Mesothelial cell of epicardium (in vitro differentiated cells): ENCODE measurements at regions not wholly inside any gene's neighbourhood (a gene's known extent, or its start where the extent isn't known, plus 50 kb on each side); places are given as distances from the start of the nearest gene placed in this dataset.
A peak's percentile ranks its signal among the peaks of the same experiment; 100 is the strongest.

Experiments used
- DNase-seq, 2 experiments: peaks; one replicate each; pipeline ENCODE4 v3.0.0; 2021; ENCODE audit warnings: low spot score in 2 of 2; ENCODE audit not compliant: unreplicated experiment in 2 of 2
- H3K27ac Mint-ChIP-seq: 2 replicates; pipeline ENCODE4 v1.8.0; 2021; ENCODE audit warnings: mixed read lengths
- H3K27me3 Mint-ChIP-seq: 2 replicates; pipeline ENCODE4 v1.8.0; 2021; ENCODE audit warnings: low read depth, mixed read lengths
- H3K36me3 Mint-ChIP-seq: 2 replicates; pipeline ENCODE4 v1.8.0; 2021; ENCODE audit warnings: mixed read lengths
- H3K4me1 Mint-ChIP-seq: 2 replicates; pipeline ENCODE4 v1.8.0; 2021; ENCODE audit warnings: mixed read lengths
- H3K4me3 Mint-ChIP-seq: 2 replicates; pipeline ENCODE4 v1.8.0; 2021; ENCODE audit warnings: mild to moderate bottlenecking, moderate library complexity, mixed read lengths
- H3K9me3 Mint-ChIP-seq: 2 replicates; pipeline ENCODE4 v1.8.0; 2021; ENCODE audit warnings: mixed read lengths
- CTCF ChIP-seq: fragments of 200-600 bp; sonication (generic); IDR thresholded peaks from one replicate; pipeline ENCODE4 v1.5.0; 2021; ENCODE audit warnings: antibody characterized with exemption; ENCODE audit not compliant: unreplicated experiment

- no peaks in the 10 kb centered on the region for H3K27me3 Mint-ChIP-seq
- no peak overlapping the region for H3K4me3 Mint-ChIP-seq
- no peak for TF ChIP-seq CTCF
- peaks cover 20% of the 10 kb centered on the region for H3K4me1 Mint-ChIP-seq
- H3K9me3 Mint-ChIP-seq, result no peaks in the 10 kb centered on the region
- H3K36me3 Mint-ChIP-seq, result no peaks in the 10 kb centered on the region
- H3K27ac Mint-ChIP-seq, result no peak overlapping the region
- DNase-seq, result no peak
Observed at GRCh38 chr1:184152434-184152898, 100.9 kb downstream of the TSEN15 start.

- no peak overlapping the region for H3K4me3 Mint-ChIP-seq
Observed at GRCh38 chr1:184152974-184153373, 101.4 kb downstream of the TSEN15 start.

GRCh38 chr1:184153731-184154130, 102.2 kb downstream of the TSEN15 start:
- H3K27ac Mint-ChIP-seq, result no peak overlapping the region
- no peak overlapping the region for H3K4me3 Mint-ChIP-seq
- no peak for TF ChIP-seq CTCF
- no peaks in the 10 kb centered on the region for H3K36me3 Mint-ChIP-seq
- H3K4me1 Mint-ChIP-seq, result peaks cover 21% of the 10 kb centered on the region
- H3K27me3 Mint-ChIP-seq, result no peaks in the 10 kb centered on the region
- no peaks in the 10 kb centered on the region for H3K9me3 Mint-ChIP-seq
- DNase-seq, result no peak

More at GRCh38 chr1:184152974-184153373, 101.4 kb downstream of the TSEN15 start:
- DNase-seq, result no peak
- Mint-ChIP-seq H3K9me3 (no peaks in the 10 kb centered on the region), H3K27me3 (no peaks in the 10 kb centered on the region), H3K27ac (no peak overlapping the region), H3K4me1 (peaks cover 21% of the 10 kb centered on the region), H3K36me3 (no peaks in the 10 kb centered on the region)
- TF ChIP-seq CTCF, result no peak

DNA sequence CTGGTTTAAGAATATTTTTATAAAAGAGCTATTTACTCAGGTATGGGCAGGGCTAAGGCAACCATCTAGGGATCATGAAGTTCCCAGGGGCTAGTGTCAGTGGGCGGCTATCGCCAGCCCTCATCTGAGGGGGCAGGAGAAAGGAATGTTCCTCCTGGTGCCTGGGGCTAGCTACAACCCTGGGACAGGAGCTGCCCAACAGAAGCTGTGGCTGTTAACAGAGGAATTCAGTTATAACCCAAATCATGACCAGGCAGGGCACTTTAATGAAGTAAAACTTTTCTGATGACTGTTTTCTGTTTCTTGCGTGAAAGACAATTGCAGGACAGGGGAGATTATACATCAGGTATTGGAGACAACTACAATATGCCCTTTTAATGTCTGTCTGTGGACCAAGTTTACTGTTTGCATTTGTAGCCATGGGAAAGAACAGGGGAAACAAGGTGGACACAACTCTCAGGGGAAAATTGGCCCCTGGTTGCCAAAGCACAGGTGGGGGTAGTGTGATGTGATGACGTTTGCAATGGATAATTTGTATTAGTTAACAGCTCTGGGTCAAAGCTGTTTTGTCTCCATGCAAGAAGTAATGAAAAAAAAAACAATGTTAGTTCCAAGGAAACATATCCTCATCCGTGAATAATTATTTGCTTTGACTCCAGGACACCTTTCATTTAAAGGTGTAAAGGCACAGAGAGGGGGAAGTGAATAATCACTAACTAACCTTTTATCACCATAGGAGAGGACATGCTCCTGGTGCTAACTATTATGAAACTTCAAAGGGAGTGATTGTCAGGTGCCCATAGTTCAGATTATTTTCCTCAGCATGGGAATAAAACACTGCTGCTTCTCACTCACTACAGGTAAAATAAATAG, 105.2 kb downstream of the TSEN15 start:
- no peaks in the 10 kb centered on the region for H3K27me3 Mint-ChIP-seq
- DNase-seq, result no peak
- peaks cover 21% of the 10 kb centered on the region for H3K4me1 Mint-ChIP-seq
- peak overlapping the region; percentile 47 for H3K27ac Mint-ChIP-seq
- no peak overlapping the region for H3K4me3 Mint-ChIP-seq
- no peaks in the 10 kb centered on the region for H3K36me3 Mint-ChIP-seq
- no peaks in the 10 kb centered on the region for H3K9me3 Mint-ChIP-seq
- no peak for TF ChIP-seq CTCF

- no peaks in the 10 kb centered on the region for H3K36me3 Mint-ChIP-seq
- H3K27ac Mint-ChIP-seq, result no peak overlapping the region
- TF ChIP-seq CTCF, result no peak
- no peak overlapping the region for H3K4me3 Mint-ChIP-seq
- no peaks in the 10 kb centered on the region for H3K9me3 Mint-ChIP-seq
- H3K4me1 Mint-ChIP-seq, result peaks cover 21% of the 10 kb centered on the region
- no peaks in the 10 kb centered on the region for H3K27me3 Mint-ChIP-seq
- DNase-seq, result no peak
Observed at GRCh38 chr1:184157394-184157742, 105.8 kb downstream of the TSEN15 start.
